ENCODE measurements at regions not wholly inside any gene's neighbourhood (a gene's known extent, or its start where the extent isn't known, plus 50 kb on each side); places are given as distances from the start of the nearest gene placed in this dataset.

DNA sequence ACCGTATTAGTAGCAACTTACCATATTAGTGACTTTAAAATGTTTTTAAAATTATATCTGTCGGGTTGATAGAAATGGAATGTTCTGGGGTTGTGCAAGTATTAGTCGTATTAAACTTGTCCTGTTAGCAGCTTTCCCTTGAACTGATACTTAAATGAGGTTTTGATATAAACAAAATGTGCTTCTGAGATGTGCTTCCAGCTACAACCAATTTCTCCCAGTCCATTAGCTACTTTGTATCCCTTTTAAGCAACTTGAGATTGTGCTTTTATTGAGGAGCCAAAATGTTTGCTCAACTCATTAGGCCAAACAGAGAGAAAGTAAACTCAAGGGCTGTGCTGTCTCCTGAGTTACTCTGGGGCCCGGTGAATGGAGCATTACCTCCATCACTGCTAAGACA, 255.0 kb upstream of the RBFOX1 start:
- no peak for TF ChIP-seq CTCF (IDR thresholded peaks at IDR 0.05)
- no peak for TF ChIP-seq POLR2A (IDR thresholded peaks at IDR 0.05)
